K562 (cell line): ENCODE measurements at regions not wholly inside any gene's neighbourhood (a gene's known extent, or its start where the extent isn't known, plus 50 kb on each side); places are given as distances from the start of the nearest gene placed in this dataset.

Experiments used
- ATAC-seq: fragments of 200-7000 bp; cut with Tn5 transposase; 3 replicates; pipeline ENCODE4 v1.9.1; 2020; ENCODE audit warnings: moderate library complexity
- BruUV-seq: library from RNA; stranded (reverse); fragments of 400-500 nt; replicated peaks from 2 replicates; lab custom pipeline; 2021; lab: Mats Ljungman, UMichigan
- CTCF ChIA-PET: fragments of 300-600 bp; formaldehyde crosslinking; extraction: SDS; loops from one replicate; lab custom pipeline; 2021; ENCODE audit warnings: low intra/inter-chr PET ratio; lab: Yijun Ruan, JAX
- POLR2A ChIA-PET: fragments of 300-600, 350-650 bp; sonication (Branson Sonifier 250); formaldehyde crosslinking; extraction: SDS; loops from one replicate; lab custom pipeline; 2021; ENCODE audit warnings: antibody characterized with exemption, inconsistent platforms; lab: Yijun Ruan, JAX
- DNase-seq, 4 experiments: peaks; one replicate each; pipeline versions ENCODE4 v3.0.0 to v3.0.0-alpha.2; 2011 to 2018; ENCODE audit warnings: low spot score in 3 of 4, mixed read lengths in 3 of 4; ENCODE audit errors: extremely low read depth in 1 of 4
- FAIRE-seq: peaks from 2 replicates; lab custom pipeline; 2011; peaks lifted over from hg19 to GRCh38; lab: Jason Lieb, UNC
- H2AFZ ChIP-seq: 2 replicates; pipeline ENCODE4 v1.6.0; 2011; ENCODE audit warnings: low read depth, low read length, control low read depth, inconsistent platforms
- H3K27ac ChIP-seq: fragments of 200-600 bp; 3 replicates; pipeline ENCODE4 v1.8.0; 2011; ENCODE audit warnings: low read depth, mild to moderate bottlenecking, control low read depth, inconsistent platforms, low read length, moderate library complexity, mixed read lengths; ENCODE audit errors: extremely low read depth
- H3K27me3 ChIP-seq, 2 experiments: fragments of 300-600 bp in 1 of 2; 2 replicates in 1 of 2; 3 replicates in 1 of 2; pipeline versions ENCODE4 v1.6.0 to v1.8.0; 2011; ENCODE audit warnings: inconsistent platforms in 2 of 2, low read length in 2 of 2, mild to moderate bottlenecking in 1 of 2, mixed read lengths in 1 of 2, moderate library complexity in 1 of 2; ENCODE audit not compliant: control insufficient read depth in 2 of 2, insufficient read depth in 2 of 2
- H3K36me3 ChIP-seq: fragments of 300-600 bp; 3 replicates; pipeline ENCODE4 v1.8.0; 2011; ENCODE audit warnings: mild to moderate bottlenecking, low read length, inconsistent platforms; ENCODE audit not compliant: control insufficient read depth, insufficient read depth
- H3K4me1 ChIP-seq, 2 experiments: fragments of 200-600 bp in 1 of 2; replicated peaks in 1 of 2; 2 replicates in 1 of 2; 3 replicates in 1 of 2; pipeline versions ENCODE4 v1.5.1 to v1.8.0; 2011; ENCODE audit warnings: inconsistent platforms in 2 of 2, low read length in 2 of 2, mild to moderate bottlenecking in 1 of 2, mixed read lengths in 1 of 2, moderate library complexity in 1 of 2; ENCODE audit not compliant: control insufficient read depth in 2 of 2, insufficient read depth in 2 of 2
- H3K4me2 ChIP-seq: 2 replicates; pipeline ENCODE4 v1.6.1; 2011; ENCODE audit warnings: low read length, control low read depth, inconsistent platforms, mixed read lengths; ENCODE audit not compliant: insufficient read depth
- H3K4me3 ChIP-seq: fragments of 200-600 bp; sonication (generic), shearing (Covaris generic); 2 replicates; pipeline ENCODE4 v1.5.1; 2016; ENCODE audit warnings: control low read depth, inconsistent platforms
- H3K79me2 ChIP-seq: fragments of 200-600 bp; 3 replicates; pipeline ENCODE4 v1.8.0; 2011; ENCODE audit warnings: low read length, inconsistent platforms; ENCODE audit not compliant: control insufficient read depth, insufficient read depth
- H3K9ac ChIP-seq, 2 experiments: 2 replicates each; pipeline versions ENCODE4 v1.6.0 to v1.6.1; 2011; ENCODE audit warnings: low read depth in 2 of 2, low read length in 2 of 2, control low read depth in 1 of 2, inconsistent platforms in 1 of 2, mild to moderate bottlenecking in 1 of 2, mixed read lengths in 1 of 2; ENCODE audit not compliant: insufficient read depth in 1 of 2
- H3K9me1 ChIP-seq: one replicate; pipeline ENCODE4 v1.6.0; 2011; ENCODE audit warnings: inconsistent platforms, mild to moderate bottlenecking, low read length, moderate library complexity; ENCODE audit not compliant: control insufficient read depth, insufficient read depth
- H3K9me3 ChIP-seq: replicated peaks from 2 replicates; pipeline ENCODE4 v1.5.1; 2011; ENCODE audit warnings: low read depth, low read length, inconsistent platforms; ENCODE audit not compliant: control insufficient read depth, insufficient read depth
- H4K20me1 ChIP-seq: replicated peaks from 2 replicates; pipeline ENCODE4 v1.6.1; 2011; ENCODE audit warnings: low read length, inconsistent platforms, mixed read lengths; ENCODE audit not compliant: control insufficient read depth, insufficient read depth
- RREB1 ChIP-seq: fragments of 250-450 bp; sonication (Bioruptor Pico); IDR thresholded peaks from 2 replicates; pipeline ENCODE4 v1.4.0; 2020
- SNRNP70 ChIP-seq: fragments of 200-400 bp; formaldehyde crosslinking; optimal IDR thresholded peaks from 2 replicates; pipeline ENCODE3; 2017; ENCODE audit warnings: low read depth, low read length
- THRB ChIP-seq: fragments of 450-650 bp; formaldehyde crosslinking; conservative IDR thresholded peaks from 2 replicates; pipeline ENCODE4 v1.4.0; 2022; ENCODE audit warnings: mild to moderate bottlenecking, missing genetic modification characterization
- WGBS: fragments of 100-300 bp; shearing (Covaris generic); methylation state at CpG from one replicate; pipeline ENCODE4 v1.1.6; 2016; ENCODE audit warnings: low coverage, mixed read lengths; ENCODE audit not compliant: insufficient coverage; ENCODE audit errors: missing lambda C conversion rate; 5-methylcytosine and 5-hydroxymethylcytosine counted together
- in situ Hi-C: fragments of 300-500 bp; cut with MboI; formaldehyde crosslinking; loops from 4 replicates; pipeline ENCODE4 v1.15.0; 2018; ENCODE audit warnings: inconsistent platforms, mixed read lengths
- intact Hi-C: fragments of 100-400 bp; cut with micrococcal nuclease; formaldehyde crosslinking; loops from 2 replicates; pipeline ENCODE4 v1.14.2; 2022

DNA sequence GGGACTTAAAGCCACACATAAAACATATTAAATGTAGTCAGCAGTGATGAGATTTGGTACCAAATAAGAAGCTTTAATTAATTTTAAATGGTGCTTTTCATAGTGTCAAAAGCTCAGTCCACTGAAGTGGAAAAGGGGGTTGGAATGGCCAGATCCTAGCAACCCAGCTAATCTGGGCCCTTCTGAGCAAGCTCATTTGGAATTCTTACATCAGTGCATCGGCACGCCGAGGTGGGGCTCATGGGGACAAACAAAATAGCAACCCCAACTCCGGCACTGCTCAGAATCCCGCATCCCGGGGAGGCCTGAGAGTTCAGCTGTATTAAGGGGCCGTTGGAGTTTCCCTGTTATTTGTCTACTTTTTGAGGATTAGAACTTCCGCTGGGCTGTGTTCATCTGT is 526.4 kb downstream of the SOX2 start (continued):
- no peak for TF ChIP-seq RREB1 (CRISPR knock-in tag)
- no peak for TF ChIP-seq SNRNP70

DNA sequence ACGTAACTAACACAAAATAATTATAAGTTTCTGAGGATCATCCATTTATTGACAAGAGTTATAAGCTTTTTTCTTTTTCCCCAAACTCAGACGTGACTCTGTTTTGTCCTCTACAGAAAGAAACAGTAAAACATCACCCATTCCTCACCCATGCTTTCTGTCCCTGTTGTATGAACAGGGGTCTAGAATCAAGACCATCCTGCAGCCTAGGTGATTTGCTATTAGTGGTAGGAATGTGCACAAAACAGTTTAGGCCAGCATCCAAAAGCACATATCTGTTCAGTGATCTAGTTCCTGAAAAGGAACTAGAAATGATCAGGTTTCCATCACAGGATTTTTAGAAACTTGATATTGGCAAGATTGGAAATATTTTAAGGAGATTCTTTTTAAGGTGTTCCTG is 527.6 kb downstream of the SOX2 start:
- CTCF ChIA-PET = no interaction called here
- Histone ChIP-seq H3K36me3 (no peaks in the 10 kb centered on the region), H4K20me1 (no peaks in the 10 kb centered on the region), H3K4me2 (no peak overlapping the region), H3K27me3 (no peaks in the 10 kb centered on the region), H3K9ac (no peak overlapping the region)
- POLR2A ChIA-PET = no interaction called here
- TF ChIP-seq THRB = no peak
- TF ChIP-seq, all 486 proteins: peak for 0
- 0% methylated on average over 2 of the region's 2 CpGs for WGBS
- Histone ChIP-seq H3K4me3 (no peak overlapping the region), H3K27ac (no peak overlapping the region), H3K9me3 (no peaks in the 10 kb centered on the region), H3K4me1 (no peaks in the 10 kb centered on the region; a peak in 1 of 5 replicates), H3K79me2 (no peaks in the 10 kb centered on the region), H3K9me1 (no peaks in the 10 kb centered on the region), H2AFZ (no peak overlapping the region)
- no peak for DNase-seq
- intact Hi-C loops = no loop called here
- FAIRE-seq = no peak
- in situ Hi-C loops = no loop called here
- BruUV-seq = no TSS peak
- no peak for ATAC-seq
